HG03095 (cell line): ENCODE measurements at regions not wholly inside any gene's neighbourhood (a gene's known extent, or its start where the extent isn't known, plus 50 kb on each side); places are given as distances from the start of the nearest gene placed in this dataset.
A peak's percentile ranks its signal among the peaks of the same experiment; 100 is the strongest.

Source experiments
- ATAC-seq: cut with Tn5 transposase; IDR thresholded peaks from one replicate; pipeline ENCODE4 v1.9.1; 2021; ENCODE audit warnings: moderate library complexity; ENCODE audit not compliant: unreplicated experiment

DNA sequence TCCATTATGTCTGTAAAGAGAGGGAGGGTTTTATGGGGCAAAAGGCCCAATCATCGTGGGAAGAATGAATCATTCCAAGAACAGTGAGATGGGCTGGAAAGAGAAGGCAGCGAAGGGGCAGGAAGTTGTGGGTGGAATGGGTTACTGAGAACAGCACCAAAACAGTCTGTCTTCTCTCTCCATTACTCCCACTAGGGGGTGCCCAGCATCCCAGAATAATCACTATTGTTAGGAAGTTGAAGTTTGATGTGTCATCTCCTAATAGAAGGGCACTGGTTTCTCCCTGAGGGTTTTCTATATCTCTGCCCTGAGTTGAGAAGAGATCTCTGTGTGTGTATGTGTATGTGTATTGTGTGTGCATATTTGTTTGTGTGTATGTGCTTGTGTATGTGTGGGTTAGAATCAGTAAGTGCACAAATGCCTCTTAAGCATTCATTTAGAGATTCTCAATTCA, 76.6 kb upstream of the MAP4K3 start:
- ATAC-seq = peak; percentile 81

DNA sequence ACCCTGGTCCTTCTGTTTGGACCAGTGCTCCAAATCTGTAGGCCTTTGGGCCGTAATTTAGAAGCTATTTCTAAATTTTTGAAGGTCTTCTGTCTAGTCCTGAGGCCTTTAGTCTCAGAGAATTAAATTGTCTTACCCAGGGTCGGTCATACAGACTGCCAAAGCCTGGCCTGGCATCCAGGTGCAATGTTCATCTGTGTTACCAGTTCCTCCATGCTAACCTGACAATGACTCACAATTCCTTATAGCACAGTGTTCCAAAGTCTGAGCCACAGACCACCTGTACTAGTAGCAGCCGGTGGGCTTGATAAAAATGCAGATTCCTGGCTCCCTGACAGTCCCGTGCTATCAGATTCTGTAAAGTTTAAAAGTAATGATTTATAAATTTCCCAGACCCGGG, 77.7 kb upstream of the MAP4K3 start:
- ATAC-seq = no peak

GRCh38 chr2:39515273-39515896, 78.3 kb upstream of the MAP4K3 start:
- no peak for ATAC-seq

DNA sequence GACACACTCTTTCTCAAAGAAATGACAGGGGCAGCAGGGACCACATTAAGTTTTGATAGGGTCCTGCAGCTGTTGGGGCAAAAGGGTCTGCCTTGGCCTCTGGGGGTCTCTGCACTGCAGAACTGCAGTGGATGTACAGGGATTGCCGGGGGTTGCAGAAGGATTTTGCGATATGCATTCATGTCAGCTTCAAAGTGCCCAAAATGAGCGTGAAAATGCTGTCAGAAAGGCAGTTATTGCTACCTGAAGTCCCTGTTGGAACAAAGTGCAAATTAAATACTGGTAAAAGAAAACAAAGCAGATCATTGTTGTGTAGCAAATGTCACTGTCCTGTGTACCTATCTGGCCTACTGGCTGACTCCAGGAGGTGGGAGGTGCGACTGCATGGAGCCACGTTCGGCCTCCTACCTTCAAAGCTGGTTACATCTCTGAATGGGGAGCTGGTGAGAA, 78.8 kb upstream of the MAP4K3 start:
- no peak for ATAC-seq

GRCh38 chr2:39516347-39517101, 79.4 kb upstream of the MAP4K3 start:
- ATAC-seq = no peak

DNA sequence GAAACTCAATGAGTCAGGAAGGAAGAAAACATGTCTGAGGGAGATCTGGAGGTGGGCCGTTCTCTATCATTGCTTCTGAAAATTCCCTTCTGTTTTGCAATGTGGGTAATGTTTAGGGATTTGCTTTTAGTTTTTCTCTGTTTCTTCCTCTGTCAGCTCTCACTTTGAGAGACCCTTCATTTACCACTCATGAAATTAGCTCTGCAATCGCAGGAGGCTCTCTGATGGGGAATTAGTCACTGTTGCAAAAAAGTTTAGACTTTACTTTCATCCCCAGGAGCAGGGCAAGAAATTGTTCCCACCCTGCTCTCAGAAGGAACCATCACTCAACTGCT, 80.0 kb upstream of the MAP4K3 start:
- ATAC-seq = no peak

- no peak for ATAC-seq
Observed at GRCh38 chr2:39517622-39518021, 80.5 kb upstream of the MAP4K3 start.

GRCh38 chr2:39519886-39520285, 82.8 kb upstream of the MAP4K3 start:
- ATAC-seq = no peak

DNA sequence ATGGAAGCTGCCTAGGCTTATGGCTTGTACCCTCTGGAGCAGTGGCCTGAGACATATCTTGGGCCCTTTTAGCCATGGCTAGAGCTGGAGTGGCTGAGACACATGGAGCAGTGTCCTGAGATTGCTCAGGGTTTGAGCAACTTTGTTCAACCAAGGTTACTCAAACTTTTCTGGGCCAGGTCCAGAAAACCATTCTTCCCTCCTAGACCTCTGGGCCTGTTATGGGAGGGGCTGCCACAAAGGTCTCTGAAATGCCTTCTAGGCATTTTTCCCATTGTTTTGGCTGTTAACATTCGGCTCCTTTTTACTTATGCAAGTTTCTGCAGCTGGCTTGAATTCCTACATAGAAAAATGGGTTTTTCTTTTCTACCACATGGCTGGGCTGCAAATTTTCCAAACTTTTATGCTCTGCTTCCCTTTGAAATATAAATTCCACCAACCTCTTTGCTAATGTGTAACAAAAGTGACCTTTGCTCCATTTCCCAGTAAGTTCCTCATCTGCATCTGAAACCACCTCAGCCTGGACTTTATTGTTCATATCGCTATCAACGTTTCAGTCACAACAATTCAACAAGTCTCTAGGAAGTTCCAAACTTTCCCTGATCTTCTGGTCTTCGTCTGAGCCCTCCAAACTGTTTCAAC, 84.9 kb upstream of the MAP4K3 start:
- ATAC-seq = no peak

DNA sequence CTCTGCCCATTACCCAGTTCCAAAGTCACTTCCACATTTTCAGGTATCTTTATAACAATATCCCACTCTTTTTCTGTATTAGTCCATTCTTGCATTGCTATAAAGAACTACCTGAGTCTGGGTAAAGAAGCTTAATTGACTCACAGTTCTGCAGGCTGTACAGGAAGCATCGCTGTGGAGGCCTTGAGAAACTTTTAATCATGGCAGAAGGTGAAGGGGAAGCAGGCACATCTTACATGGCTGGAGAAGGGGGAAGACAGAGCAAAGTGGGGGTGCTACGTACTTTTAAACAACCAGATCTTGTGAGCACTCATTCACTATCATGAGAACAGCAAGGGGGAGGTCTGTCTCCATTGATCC, 85.4 kb upstream of the MAP4K3 start:
- no peak for ATAC-seq

DNA sequence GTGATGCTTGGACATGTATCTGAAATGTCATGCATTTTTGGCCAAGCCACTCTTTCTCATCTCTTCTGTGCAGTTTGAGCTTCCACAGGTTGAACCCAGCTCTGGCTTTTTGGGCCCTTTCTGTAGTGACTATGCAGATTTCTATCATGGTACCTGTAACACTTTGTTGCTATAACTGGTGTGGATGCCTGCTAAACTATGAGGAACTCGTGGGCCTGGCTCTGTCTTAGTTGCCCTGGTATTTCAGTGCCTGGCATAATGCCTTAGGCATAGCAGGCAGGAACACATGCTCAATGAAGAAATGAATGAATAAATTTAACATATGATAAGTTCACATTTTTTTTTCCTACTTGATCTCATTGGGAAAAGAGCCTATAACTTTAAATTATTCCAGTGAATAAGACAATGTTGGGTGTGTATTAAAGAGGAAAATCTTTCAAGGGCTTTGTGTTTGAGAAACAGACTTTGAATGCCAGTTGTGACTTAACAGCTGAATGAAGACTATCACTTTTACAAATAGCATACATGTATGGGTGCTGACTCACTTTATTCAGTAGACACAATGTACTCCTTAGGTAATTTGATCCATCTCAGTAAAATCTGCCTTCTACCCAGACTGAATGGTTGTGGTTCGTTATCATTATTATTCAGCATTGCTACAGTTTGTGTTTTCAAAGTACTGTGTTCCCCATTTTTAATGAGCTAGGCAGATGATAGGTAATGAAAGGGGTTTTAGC, 86.4 kb upstream of the MAP4K3 start:
- no peak for ATAC-seq

GRCh38 chr2:39524061-39524460, 87.0 kb upstream of the MAP4K3 start:
- no peak for ATAC-seq

GRCh38 chr2:39524756-39525635, 87.9 kb upstream of the MAP4K3 start:
- no peak for ATAC-seq

GRCh38 chr2:39525636-39526412, 88.7 kb upstream of the MAP4K3 start:
- ATAC-seq = no peak

DNA sequence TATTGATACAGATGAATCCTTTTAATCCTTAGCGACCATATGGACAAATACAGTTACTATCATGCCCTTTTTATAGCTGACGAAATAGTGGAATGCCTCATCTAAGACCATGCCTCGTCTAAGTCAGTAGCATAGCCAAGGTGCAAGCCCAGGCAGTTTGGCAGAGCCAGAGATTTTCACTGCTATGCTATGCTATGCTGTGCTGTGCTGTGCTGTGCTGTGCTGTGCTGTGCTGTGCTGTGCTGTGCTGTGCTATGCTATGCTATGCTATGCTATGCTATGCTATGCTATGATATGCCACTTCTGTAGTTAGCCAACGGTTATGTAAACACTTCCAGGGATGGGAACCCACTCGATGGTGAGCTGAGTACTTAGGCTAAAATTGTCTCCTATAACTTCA, 91.6 kb upstream of the MAP4K3 start:
- ATAC-seq = no peak

GRCh38 chr2:39529836-39530235, 92.8 kb upstream of the MAP4K3 start:
- ATAC-seq = no peak

- no peak for ATAC-seq
Observed at GRCh38 chr2:39530411-39530866, 93.4 kb upstream of the MAP4K3 start.

DNA sequence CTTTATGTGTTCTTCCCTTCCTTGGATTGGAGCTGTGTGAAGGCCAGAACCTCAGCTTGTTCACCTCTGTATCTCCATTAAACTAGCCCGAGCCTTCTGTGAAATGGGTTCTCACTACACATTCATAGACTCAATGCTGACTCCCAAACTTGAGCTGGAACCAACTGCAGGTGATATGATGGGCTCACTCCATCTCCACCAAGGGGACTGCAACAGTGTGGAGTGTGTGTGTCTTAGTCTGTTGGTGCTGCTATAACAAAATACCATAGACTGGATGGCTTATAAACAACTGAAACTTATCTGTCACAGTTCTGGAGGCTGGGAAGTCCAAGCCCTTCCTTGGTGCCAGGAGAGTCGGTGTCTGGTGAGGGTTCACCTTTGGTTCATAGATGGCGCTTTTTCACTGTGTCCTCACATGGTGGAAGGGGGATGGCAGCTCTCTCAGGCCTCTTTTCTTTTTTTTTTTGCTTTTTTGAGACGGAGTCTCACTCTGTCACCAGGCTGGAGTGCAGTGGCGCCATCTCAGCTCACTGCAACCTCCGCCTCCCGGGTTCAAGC, 94.2 kb upstream of the MAP4K3 start:
- no peak for ATAC-seq

- ATAC-seq = no peak
Observed at GRCh38 chr2:39532933-39533332, 95.8 kb upstream of the MAP4K3 start.
